NCI-H2196 (cell line): ENCODE measurements at regions not wholly inside any gene's neighbourhood (a gene's known extent, or its start where the extent isn't known, plus 50 kb on each side); places are given as distances from the start of the nearest gene placed in this dataset.
A peak's percentile ranks its signal among the peaks of the same experiment; 100 is the strongest.
"Not testable (repeated sequence)": the region's sequence is repeated elsewhere in the genome, so short reads cannot be mapped to it uniquely, and the experiment has no call there.

ENCODE experiments used
- DNase-seq: peaks from one replicate; lab custom pipeline; 2025; ENCODE audit not compliant: unreplicated experiment; lab: John Stamatoyannopoulos, UW

GRCh38 chr2:62334440-62335058, 138.6 kb downstream of the B3GNT2 start:
- no peak for DNase-seq

DNA sequence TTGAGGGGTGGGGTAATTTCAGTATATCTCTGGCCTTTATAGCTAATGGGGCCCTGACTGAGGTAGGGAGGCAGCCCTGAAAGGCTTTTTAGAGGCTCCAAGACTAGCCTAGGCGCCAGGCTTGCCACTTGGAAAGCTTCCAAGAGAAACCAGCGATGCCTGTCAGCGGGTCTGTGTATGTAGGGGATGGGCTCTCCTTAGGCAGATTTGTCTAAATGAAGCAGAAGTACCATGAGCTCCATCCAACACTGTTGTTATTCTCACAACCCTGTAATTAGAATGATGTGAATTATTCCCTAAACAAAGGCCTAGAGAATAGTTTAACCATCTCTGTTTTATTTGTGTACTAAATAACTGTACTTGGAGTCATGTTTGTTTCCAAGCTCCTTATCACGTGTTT, 138.1 kb downstream of the B3GNT2 start:
- DNase-seq, result no peak

- no peak for DNase-seq
Observed at GRCh38 chr2:62330959-62331358, 135.0 kb downstream of the B3GNT2 start.

DNA sequence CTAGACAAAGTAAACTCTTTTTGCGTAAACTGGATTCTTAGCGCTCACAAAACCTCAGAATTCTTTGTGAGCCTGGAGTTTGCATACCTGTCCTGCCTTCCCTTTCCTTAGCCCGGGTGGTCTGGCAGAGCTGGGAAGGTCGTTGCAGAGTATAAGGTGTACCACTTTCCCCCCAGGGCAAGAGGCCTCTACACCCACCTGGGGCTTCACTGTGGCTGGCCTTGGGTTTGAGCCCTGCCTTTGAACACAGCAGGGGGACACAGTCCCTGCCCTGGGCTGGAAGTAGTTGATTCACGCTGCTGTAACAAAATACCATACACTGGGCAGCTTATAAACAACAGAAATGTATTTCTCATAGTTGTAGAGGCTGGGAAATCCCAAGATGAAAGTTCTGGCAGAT, 133.9 kb downstream of the B3GNT2 start:
- DNase-seq, result no peak

DNA sequence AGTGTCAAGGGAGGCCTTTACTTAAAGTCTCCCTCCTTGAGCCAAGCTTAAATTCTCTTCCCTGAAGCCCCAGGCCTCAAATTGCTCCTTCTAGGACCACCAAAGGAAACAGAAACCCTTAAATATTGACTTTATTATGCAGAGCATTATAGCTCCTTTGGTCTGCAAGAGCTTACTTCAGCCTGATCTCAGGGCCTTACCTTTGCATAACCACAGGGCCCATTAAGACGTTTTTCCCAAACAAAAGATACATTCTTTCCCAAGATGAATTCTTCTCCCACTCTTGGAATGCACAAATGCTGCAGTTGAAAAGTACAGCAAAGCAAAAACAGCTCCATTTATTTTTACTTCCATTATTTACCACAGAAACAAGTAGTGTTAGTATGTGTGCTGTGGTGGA, 130.8 kb downstream of the B3GNT2 start:
- DNase-seq, result no peak

GRCh38 chr2:62325398-62325797, 129.5 kb downstream of the B3GNT2 start:
- DNase-seq, result no peak

GRCh38 chr2:62321380-62322289, 125.7 kb downstream of the B3GNT2 start:
- DNase-seq, result no peak

DNA sequence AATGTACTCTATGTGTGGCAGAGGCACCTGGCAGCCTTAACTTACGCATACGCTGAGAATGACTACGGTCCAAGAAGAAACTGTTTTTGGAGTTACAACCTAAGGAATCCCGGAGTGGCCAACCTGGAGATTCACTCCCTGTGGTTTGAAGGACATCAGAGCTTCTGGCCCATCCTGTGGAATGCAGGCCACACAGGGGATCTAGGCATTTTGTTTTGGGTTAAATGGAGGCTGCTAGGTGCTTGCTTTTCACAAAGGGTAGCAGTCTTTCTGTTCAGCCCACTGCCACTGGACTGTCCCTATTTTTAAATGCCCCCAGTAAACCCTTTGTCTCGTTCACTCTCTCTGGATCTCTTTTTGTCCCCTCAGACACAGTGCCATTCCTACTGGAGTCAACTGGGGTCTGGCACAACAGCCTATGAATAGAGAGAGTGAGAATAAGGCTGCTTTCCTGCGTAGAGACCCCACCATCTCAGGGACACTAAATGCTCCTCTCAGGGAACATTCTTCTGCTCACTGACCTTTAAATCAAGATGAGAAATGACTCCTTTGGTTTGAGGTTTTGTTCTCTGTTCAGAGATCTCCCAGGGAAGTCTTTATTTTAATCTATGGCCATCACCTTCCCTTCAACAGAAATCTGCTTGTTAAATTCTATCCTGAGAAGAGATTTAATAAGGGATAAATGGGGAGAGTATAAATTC, 124.9 kb downstream of the B3GNT2 start:
- no peak for DNase-seq

- DNase-seq, result not testable (repeated sequence)
Observed at GRCh38 chr2:62320137-62320536, 124.2 kb downstream of the B3GNT2 start.

DNA sequence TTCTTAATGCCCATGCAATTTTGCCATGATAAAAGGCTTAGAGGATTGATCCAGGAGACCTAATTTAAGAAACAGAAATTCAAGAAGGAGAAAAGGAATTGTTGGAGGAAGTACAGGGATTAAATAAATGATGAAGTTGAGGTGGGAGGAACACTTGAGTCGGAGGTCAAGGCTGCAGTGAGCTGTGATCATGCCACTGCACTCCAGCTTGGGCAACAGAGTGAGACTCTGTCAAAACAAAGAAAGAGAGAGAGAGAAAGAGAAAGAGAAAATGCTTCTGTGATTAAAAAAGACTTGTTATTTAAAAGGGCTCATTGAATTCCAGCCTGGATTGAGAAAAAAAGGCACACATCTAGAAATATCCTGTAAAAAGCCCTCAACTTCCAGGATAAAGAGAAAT, 123.2 kb downstream of the B3GNT2 start:
- DNase-seq, result no peak

GRCh38 chr2:62315476-62315875, 119.6 kb downstream of the B3GNT2 start:
- DNase-seq, result no peak

DNA sequence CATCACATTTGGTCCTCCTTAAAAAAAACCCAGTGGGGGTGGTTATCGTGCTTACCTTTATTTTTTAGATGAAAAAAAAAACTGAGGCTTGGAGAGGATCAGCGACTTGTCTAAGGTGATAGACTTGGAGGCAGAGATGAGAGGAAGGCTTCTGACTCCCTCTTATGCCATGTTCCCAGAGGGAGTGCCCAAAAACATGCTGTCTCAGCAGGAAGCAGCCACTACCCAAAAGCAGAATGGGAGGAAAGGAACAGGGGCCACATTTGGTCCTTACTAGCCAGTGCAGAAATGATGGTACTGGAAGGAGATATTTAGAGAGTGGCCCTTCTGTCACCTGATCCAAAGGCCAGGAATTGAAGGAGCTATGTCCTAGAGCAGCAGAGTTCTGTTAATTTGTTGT, 118.4 kb downstream of the B3GNT2 start:
- DNase-seq, result no peak

- DNase-seq, result no peak
Observed at GRCh38 chr2:62313449-62314227, 117.7 kb downstream of the B3GNT2 start.

DNA sequence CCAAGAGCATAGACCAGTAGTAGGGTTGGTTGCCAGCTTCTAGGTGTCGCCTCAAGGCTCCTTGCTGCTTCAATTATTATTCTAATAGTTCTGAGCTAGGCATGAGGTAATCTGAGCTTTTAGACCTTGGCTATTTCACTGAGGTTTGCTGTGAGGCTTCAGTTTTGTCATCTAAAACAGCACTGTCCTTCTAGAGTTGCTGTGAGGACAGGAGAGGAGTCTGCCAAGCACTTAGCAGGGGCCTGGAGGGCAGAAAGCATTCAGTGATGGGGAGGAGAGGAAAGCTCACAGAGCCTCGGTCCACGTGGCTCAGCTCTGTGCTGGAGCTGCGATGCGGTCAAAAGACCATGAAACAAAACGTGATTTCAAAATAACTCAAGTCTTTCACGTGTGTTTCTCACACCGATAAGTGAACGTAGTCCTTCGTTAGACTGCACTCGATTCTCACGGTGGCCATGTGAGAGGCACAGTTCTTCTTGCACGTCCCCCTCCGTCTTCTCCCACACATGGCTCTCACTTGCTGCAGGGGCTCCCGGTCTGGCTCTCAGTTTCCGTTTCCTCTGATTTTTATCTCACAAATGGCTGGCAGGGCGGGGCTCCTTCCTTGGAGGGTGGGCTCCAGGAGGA, 113.7 kb downstream of the B3GNT2 start:
- no peak for DNase-seq

- DNase-seq, result no peak
Observed at GRCh38 chr2:62309081-62309464, 113.2 kb downstream of the B3GNT2 start.

DNA sequence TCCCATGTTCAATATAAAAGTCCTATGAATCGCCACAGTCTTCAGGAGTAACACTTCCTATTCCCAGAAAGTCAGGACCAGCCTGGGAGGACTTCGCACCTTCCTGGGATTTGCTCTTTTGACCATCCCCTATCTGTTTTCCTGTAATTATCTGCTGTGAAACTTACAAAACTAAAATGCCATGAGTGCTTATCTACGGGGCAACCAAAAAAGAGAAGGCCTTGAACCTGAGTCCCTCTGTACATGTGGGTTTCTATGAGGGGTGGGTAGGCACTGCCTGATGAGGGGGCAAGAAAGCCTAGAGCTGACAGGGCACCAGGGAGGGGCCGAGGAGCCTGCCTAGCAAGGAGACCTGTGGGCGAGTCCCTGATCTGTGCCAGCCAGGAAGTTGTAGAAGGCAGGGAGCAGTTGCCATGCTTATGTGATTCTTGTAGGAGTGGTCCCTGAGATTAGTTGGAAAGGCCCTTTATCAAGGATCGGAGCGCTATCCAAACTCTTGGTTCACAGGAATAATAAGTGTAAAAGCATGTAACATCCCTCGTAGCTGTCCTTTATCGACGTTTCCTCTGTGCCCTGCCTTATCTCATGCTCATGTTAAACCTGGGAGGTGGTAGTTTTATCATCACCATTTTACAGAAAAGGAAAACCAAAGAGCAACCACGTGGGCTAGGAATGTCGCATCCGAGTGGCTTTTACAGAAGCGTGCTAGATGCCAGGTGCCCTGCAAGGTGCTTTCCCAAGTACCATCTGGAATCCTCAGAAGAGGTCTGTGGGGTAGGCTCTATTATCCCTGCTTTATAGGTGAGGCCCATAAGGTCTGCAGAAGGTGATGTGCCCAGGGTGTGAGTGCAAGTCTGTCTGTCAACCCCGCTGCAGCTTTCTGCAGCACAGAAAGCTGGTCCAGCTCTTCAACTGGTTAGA, 111.8 kb downstream of the B3GNT2 start:
- no peak for DNase-seq

DNA sequence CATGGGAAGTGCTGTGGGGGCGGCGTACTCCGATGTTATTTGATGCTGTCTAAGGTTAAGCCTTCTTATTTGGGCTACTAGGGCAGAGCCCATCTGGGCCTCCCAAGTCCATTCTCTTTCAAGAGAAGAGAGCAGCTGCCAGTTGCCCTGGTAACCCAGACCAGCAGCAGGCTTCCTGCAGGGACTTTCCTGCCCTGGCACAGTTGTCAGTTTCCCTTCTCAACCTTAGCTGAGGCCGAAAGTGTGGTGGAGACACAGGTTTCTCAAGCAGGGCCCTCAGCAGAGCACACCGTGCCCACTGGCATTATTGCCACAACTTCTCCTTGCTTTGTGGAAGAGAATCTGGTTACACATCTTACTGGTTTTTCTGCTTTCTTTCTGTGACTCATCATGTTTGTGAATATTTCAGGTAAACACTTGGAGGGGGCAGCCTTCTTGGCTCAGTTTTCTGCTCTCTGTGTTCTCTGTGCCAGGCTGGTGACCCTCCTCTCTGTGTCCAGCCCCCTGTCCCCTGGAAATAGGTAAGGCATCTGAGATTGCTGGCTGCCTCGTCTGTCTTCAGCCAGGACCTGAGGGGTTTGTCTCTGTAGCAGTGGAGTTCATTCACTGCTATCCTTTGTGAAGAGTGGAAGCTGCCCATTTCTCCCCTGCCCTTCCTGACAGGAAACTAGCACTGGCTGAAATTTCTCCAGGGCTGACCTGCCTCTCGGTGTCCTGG, 111.0 kb downstream of the B3GNT2 start:
- DNase-seq, result peak; percentile 50

- peak; percentile 34 for DNase-seq
Observed at GRCh38 chr2:62305421-62306176, 109.7 kb downstream of the B3GNT2 start.
